GM21367 (cell line): ENCODE measurements at regions not wholly inside any gene's neighbourhood (a gene's known extent, or its start where the extent isn't known, plus 50 kb on each side); places are given as distances from the start of the nearest gene placed in this dataset.

Experiments used
- ATAC-seq: cut with Tn5 transposase; IDR thresholded peaks from one replicate; pipeline ENCODE4 v1.9.1; 2021; ENCODE audit not compliant: unreplicated experiment

- no peak for ATAC-seq
These were observed 261.0 kb downstream of the PDGFC start for GRCh38 chr4:156710365-156711192.

- ATAC-seq: no peak
These were observed 266.3 kb downstream of the PDGFC start for GRCh38 chr4:156705311-156705710.

GRCh38 chr4:156695163-156695562 is 276.4 kb downstream of the PDGFC start:
- ATAC-seq: no peak

- no peak for ATAC-seq
These were observed 277.2 kb downstream of the PDGFC start for GRCh38 chr4:156694413-156694812.

- ATAC-seq: no peak
These were observed 278.0 kb downstream of the PDGFC start for GRCh38 chr4:156693557-156693956.

GRCh38 chr4:156692016-156692415 is 279.6 kb downstream of the PDGFC start:
- no peak for ATAC-seq

GRCh38 chr4:156690572-156690971 is 281.0 kb downstream of the PDGFC start:
- ATAC-seq: no peak

- no peak for ATAC-seq
These were observed 285.5 kb downstream of the PDGFC start for GRCh38 chr4:156686120-156686519.

GRCh38 chr4:156685308-156685707 is 286.3 kb downstream of the PDGFC start:
- ATAC-seq: no peak

GRCh38 chr4:156677656-156678055 is 293.9 kb downstream of the PDGFC start:
- no peak for ATAC-seq

GRCh38 chr4:156677131-156677531 is 294.5 kb downstream of the PDGFC start:
- no peak for ATAC-seq

GRCh38 chr4:156676116-156676851 is 295.3 kb downstream of the PDGFC start:
- ATAC-seq: no peak

- ATAC-seq: no peak
These were observed 298.1 kb downstream of the PDGFC start for GRCh38 chr4:156673483-156673882.

- no peak for ATAC-seq
These were observed 298.9 kb downstream of the PDGFC start for GRCh38 chr4:156672492-156673305.

- no peak for ATAC-seq
These were observed 305.7 kb downstream of the PDGFC start for GRCh38 chr4:156665780-156666366.

- no peak for ATAC-seq
These were observed 307.9 kb downstream of the PDGFC start for GRCh38 chr4:156663663-156664062.

GRCh38 chr4:156662921-156663320 is 308.7 kb downstream of the PDGFC start:
- no peak for ATAC-seq

GRCh38 chr4:156661555-156661954 is 310.0 kb downstream of the PDGFC start:
- ATAC-seq: no peak

- ATAC-seq: no peak
These were observed 311.1 kb downstream of the PDGFC start for GRCh38 chr4:156660465-156660864.

GRCh38 chr4:156659983-156660382 is 311.6 kb downstream of the PDGFC start:
- ATAC-seq: no peak

GRCh38 chr4:156659570-156659969 is 312.0 kb downstream of the PDGFC start:
- no peak for ATAC-seq
